HCT116 (cell line): ENCODE measurements at regions not wholly inside any gene's neighbourhood (a gene's known extent, or its start where the extent isn't known, plus 50 kb on each side); places are given as distances from the start of the nearest gene placed in this dataset.

Experiments
- ATAC-seq: fragments of 200-7000 bp; cut with Tn5 transposase; 2 replicates; pipeline ENCODE4 v1.9.1; 2020; ENCODE audit warnings: mild to moderate bottlenecking, moderate library complexity
- BruUV-seq: library from RNA; stranded (reverse); fragments of 400-500 nt; replicated peaks from 2 replicates; lab custom pipeline; 2021; lab: Mats Ljungman, UMichigan
- CTCF ChIA-PET: fragments of 300-600 bp; sonication (Branson Sonifier 250); formaldehyde crosslinking; loops from one replicate; lab custom pipeline; 2021; ENCODE audit warnings: antibody characterized with exemption; lab: Charles Lee
- POLR2A ChIA-PET: fragments of 300-600, 350-600 bp; sonication (Branson Sonifier 250); formaldehyde crosslinking; loops from one replicate; lab custom pipeline; 2021; ENCODE audit warnings: antibody characterized with exemption; lab: Charles Lee
- RAD21 ChIA-PET, 2 experiments: fragments of 300-600 bp; sonication (Branson Sonifier 250); formaldehyde crosslinking; loops; one replicate each; lab custom pipeline; 2023; ENCODE audit warnings: low total read pairs in 2 of 2; ENCODE audit not compliant: uncharacterized antibody in 2 of 2, unreplicated experiment in 2 of 2, low non-redundant PET in 1 of 2; lab: Charles Lee
- DNase-seq: peaks from one replicate; pipeline ENCODE4 v3.0.0-alpha.2; 2010; ENCODE audit warnings: low read depth, low spot score
- H2AFZ ChIP-seq: fragments of 200-600 bp; shearing (Covaris generic), sonication (generic); 2 replicates; pipeline ENCODE4 v1.6.1; 2017; ENCODE audit warnings: low read depth, mixed run types, mixed read lengths, antibody characterized with exemption, low read length; ENCODE audit not compliant: poor library complexity, severe bottlenecking
- H3K27ac ChIP-seq: 2 replicates; pipeline ENCODE4 v1.5.1; 2012; ENCODE audit warnings: low read depth, low read length
- H3K27me3 ChIP-seq: fragments of 200-600 bp; sonication (generic); 2 replicates; pipeline ENCODE4 v1.6.1; 2016; ENCODE audit warnings: mixed run types, low read length, mixed read lengths; ENCODE audit not compliant: insufficient read depth
- H3K36me3 ChIP-seq, 2 experiments: fragments of 200-500 bp in 1 of 2; fragments of 200-600 bp in 1 of 2; sonication (Bioruptor generic) in 1 of 2; sonication (generic) in 1 of 2; 2 replicates each; pipeline versions ENCODE4 v1.5.1 to v1.6.1; 2014 to 2016; ENCODE audit warnings: low read length in 2 of 2, inconsistent platforms in 1 of 2, mixed read lengths in 1 of 2, mixed run types in 1 of 2; ENCODE audit not compliant: insufficient read depth in 2 of 2, control insufficient read depth in 1 of 2
- H3K4me1 ChIP-seq, 2 experiments: fragments of 200-600 bp in 1 of 2; sonication (generic) in 1 of 2; 2 replicates each; pipeline versions ENCODE4 v1.5.1 to v1.6.1; 2012 to 2017; ENCODE audit warnings: low read length in 2 of 2, inconsistent platforms in 1 of 2, mild to moderate bottlenecking in 1 of 2, mixed read lengths in 1 of 2, mixed run types in 1 of 2, moderate library complexity in 1 of 2; ENCODE audit not compliant: insufficient read depth in 2 of 2, control insufficient read depth in 1 of 2
- H3K4me2 ChIP-seq: fragments of 200-600 bp; sonication (generic); 2 replicates; pipeline ENCODE4 v1.6.1; 2017; ENCODE audit warnings: mixed run types, low read length, mixed read lengths
- H3K4me3 ChIP-seq, 2 experiments: fragments of 200-600 bp in 1 of 2; sonication (generic) in 1 of 2; replicated peaks in 1 of 2; 2 replicates each; pipeline ENCODE4 v1.5.1; 2011 to 2016; ENCODE audit warnings: low read length in 2 of 2, control low read depth in 1 of 2, low read depth in 1 of 2, mild to moderate bottlenecking in 1 of 2, mixed read lengths in 1 of 2, mixed run types in 1 of 2
- H3K79me2 ChIP-seq: fragments of 200-600 bp; sonication (generic); 2 replicates; pipeline ENCODE4 v1.6.1; 2017; ENCODE audit warnings: mild to moderate bottlenecking, mixed run types, low read length, moderate library complexity, mixed read lengths; ENCODE audit not compliant: insufficient read depth
- H3K9ac ChIP-seq: fragments of 200-600 bp; sonication (generic); 2 replicates; pipeline ENCODE4 v1.6.1; 2016; ENCODE audit warnings: low read length, mixed read lengths
- H3K9me2 ChIP-seq: fragments of 200-600 bp; sonication (generic), shearing (Covaris generic); 2 replicates; pipeline ENCODE4 v1.6.1; 2017; ENCODE audit warnings: mixed run types, mild to moderate bottlenecking, moderate library complexity; ENCODE audit not compliant: insufficient read depth
- H3K9me3 ChIP-seq, 2 experiments: fragments of 200-500 bp in 1 of 2; fragments of 200-600 bp in 1 of 2; sonication (Bioruptor generic) in 1 of 2; sonication (generic) in 1 of 2; 2 replicates each; pipeline ENCODE4 v1.6.1; 2014 to 2017; ENCODE audit warnings: low read length in 2 of 2, mixed read lengths in 2 of 2, inconsistent platforms in 1 of 2, low read depth in 1 of 2, mild to moderate bottlenecking in 1 of 2, mixed run types in 1 of 2, moderate library complexity in 1 of 2; ENCODE audit not compliant: control insufficient read depth in 1 of 2, insufficient read depth in 1 of 2
- H4K20me1 ChIP-seq: fragments of 200-600 bp; sonication (generic), shearing (Covaris generic); 2 replicates; pipeline ENCODE4 v1.6.1; 2017; ENCODE audit warnings: mixed run types, mild to moderate bottlenecking, moderate library complexity; ENCODE audit not compliant: insufficient read depth
- CBX3 ChIP-seq: IDR thresholded peaks from 2 replicates; pipeline ENCODE4 v1.6.1; 2012; ENCODE audit warnings: low read depth
- EGR1 ChIP-seq: IDR thresholded peaks from 2 replicates; pipeline ENCODE4 v1.6.1; 2012; ENCODE audit warnings: low read depth
- EZH2 ChIP-seq: fragments of 200-600 bp; sonication (generic); IDR thresholded peaks from 2 replicates; pipeline ENCODE4 v1.6.1; 2017; ENCODE audit warnings: antibody characterized with exemption, mixed run types
- EZH2phosphoT487 ChIP-seq: fragments of 200-600 bp; IDR thresholded peaks from 2 replicates; pipeline ENCODE4 v1.6.1; 2018; ENCODE audit warnings: antibody characterized with exemption, borderline replicate concordance
- FOSL1 ChIP-seq: IDR thresholded peaks from 2 replicates; pipeline ENCODE4 v1.6.1; 2012; ENCODE audit warnings: low read depth
- JUND ChIP-seq: IDR thresholded peaks from 2 replicates; pipeline ENCODE4 v1.6.1; 2012
- POLR2A ChIP-seq: IDR thresholded peaks from 2 replicates; pipeline ENCODE4 v1.7.0; 2011; ENCODE audit warnings: borderline replicate concordance; ENCODE audit not compliant: insufficient read depth, insufficient read length; ENCODE audit errors: extremely low read depth
- POLR2AphosphoS5 ChIP-seq: IDR thresholded peaks from 2 replicates; pipeline ENCODE4 v1.6.1; 2011; ENCODE audit warnings: mild to moderate bottlenecking, low read depth, low read length, moderate library complexity
- RAD21 ChIP-seq: IDR thresholded peaks from 2 replicates; pipeline ENCODE4 v1.6.1; 2012; ENCODE audit warnings: low read depth, mild to moderate bottlenecking
- SIN3A ChIP-seq: IDR thresholded peaks from 2 replicates; pipeline ENCODE4 v1.6.1; 2012; ENCODE audit warnings: low read depth
- SP1 ChIP-seq: IDR thresholded peaks from 2 replicates; pipeline ENCODE4 v1.6.1; 2012; ENCODE audit warnings: low read depth
- SRF ChIP-seq: IDR thresholded peaks from 2 replicates; pipeline ENCODE4 v1.6.1; 2012; ENCODE audit warnings: low read depth
- TCF7L2 ChIP-seq: IDR thresholded peaks from 2 replicates; pipeline ENCODE4 v1.7.0; 2011; ENCODE audit warnings: borderline replicate concordance, inconsistent platforms; ENCODE audit not compliant: insufficient read depth, insufficient read length; ENCODE audit errors: extremely low read depth
- ZBTB33 ChIP-seq: IDR thresholded peaks from 2 replicates; pipeline ENCODE4 v1.6.1; 2011; ENCODE audit warnings: mild to moderate bottlenecking, low read length, moderate library complexity; ENCODE audit not compliant: insufficient replicate concordance; ENCODE audit errors: extremely low read depth
- ZFX ChIP-seq: fragments of 450-650 bp; IDR thresholded peaks from 2 replicates; pipeline ENCODE4 v1.6.1; 2017
- intact Hi-C: fragments of 100-400 bp; cut with micrococcal nuclease; formaldehyde crosslinking; loops from 2 replicates; pipeline ENCODE4 v1.10.0; 2022
- TF ChIP-seq, protein P1 (sequence below): IDR thresholded peaks from 2 replicates; pipeline ENCODE4 v1.6.1; 2012
- TF ChIP-seq, protein P2 (sequence below): IDR thresholded peaks from 2 replicates; pipeline ENCODE4 v1.6.1; 2012; ENCODE audit warnings: low read depth
- TF ChIP-seq, protein P3 (sequence below): IDR thresholded peaks from 2 replicates; pipeline ENCODE4 v1.6.1; 2012

DNA sequence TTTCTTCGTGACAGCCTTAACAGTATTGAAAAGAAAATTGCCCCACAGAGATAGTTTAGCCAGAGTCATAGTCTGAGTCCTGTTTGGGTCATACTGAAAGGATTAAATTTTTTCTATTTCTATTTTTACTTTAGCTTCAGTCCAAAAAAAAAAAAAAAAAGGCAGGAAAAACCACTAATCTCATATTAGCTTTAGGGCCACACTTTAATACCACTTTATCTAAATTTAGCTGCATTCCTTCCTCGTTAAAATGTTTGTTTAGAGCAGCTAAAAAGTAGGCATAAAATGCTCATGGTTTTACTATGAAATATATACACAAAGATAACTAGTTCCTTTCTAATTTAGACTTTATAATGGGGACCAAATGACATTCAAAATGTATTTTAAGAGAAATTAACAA is 216.5 kb upstream of the TMEM196 start:
- Histone ChIP-seq H3K9ac (no peak overlapping the region), H3K4me2 (no peak overlapping the region), H3K4me1 (no peaks in the 10 kb centered on the region), H3K9me2 (no peaks in the 10 kb centered on the region), H3K27me3 (no peaks in the 10 kb centered on the region), H2AFZ (no peak overlapping the region), H3K79me2 (no peaks in the 10 kb centered on the region), H3K27ac (no peak overlapping the region), H3K36me3 (no peaks in the 10 kb centered on the region; a peak in 1 of 4 replicates), H3K4me3 (no peak overlapping the region), H3K9me3 (no peaks in the 10 kb centered on the region), H4K20me1 (no peaks in the 10 kb centered on the region)
- CTCF ChIA-PET: no interaction called here
- POLR2A ChIA-PET: no interaction called here
- RAD21 ChIA-PET: no interaction called here
- DNase-seq: no peak
- TF ChIP-seq JUND (no peak), SIN3A (no peak), SRF (no peak), EGR1 (no peak), TCF7L2 (no peak), RAD21 (no peak), POLR2A (no peak), EZH2 (no peak)
- TF ChIP-seq, protein P1, sequence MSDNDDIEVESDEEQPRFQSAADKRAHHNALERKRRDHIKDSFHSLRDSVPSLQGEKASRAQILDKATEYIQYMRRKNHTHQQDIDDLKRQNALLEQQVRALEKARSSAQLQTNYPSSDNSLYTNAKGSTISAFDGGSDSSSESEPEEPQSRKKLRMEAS: no peak
- intact Hi-C loops: no loop called here
- ATAC-seq: no peak
- no TSS peak for BruUV-seq

GRCh38 chr7:19988860-19989259 is 215.4 kb upstream of the TMEM196 start:
- Histone ChIP-seq H3K9ac (no peak overlapping the region), H3K27ac (no peak overlapping the region), H4K20me1 (no peaks in the 10 kb centered on the region), H3K27me3 (no peaks in the 10 kb centered on the region), H3K4me3 (no peak overlapping the region), H3K4me1 (peaks cover 0 to 7% of the 10 kb centered on the region in 2 experiments; a peak in 1 of 4 replicates), H3K79me2 (no peaks in the 10 kb centered on the region), H3K36me3 (no peaks in the 10 kb centered on the region; a peak in 1 of 4 replicates), H3K9me3 (no peaks in the 10 kb centered on the region), H3K9me2 (no peaks in the 10 kb centered on the region), H3K4me2 (no peak overlapping the region), H2AFZ (no peak overlapping the region)
- POLR2A ChIA-PET: no interaction called here
- ATAC-seq (no peak), DNase-seq (no peak)
- intact Hi-C loops: no loop called here
- RAD21 ChIA-PET: no interaction called here
- BruUV-seq: no TSS peak
- CTCF ChIA-PET: no interaction called here
- TF ChIP-seq, protein P2, sequence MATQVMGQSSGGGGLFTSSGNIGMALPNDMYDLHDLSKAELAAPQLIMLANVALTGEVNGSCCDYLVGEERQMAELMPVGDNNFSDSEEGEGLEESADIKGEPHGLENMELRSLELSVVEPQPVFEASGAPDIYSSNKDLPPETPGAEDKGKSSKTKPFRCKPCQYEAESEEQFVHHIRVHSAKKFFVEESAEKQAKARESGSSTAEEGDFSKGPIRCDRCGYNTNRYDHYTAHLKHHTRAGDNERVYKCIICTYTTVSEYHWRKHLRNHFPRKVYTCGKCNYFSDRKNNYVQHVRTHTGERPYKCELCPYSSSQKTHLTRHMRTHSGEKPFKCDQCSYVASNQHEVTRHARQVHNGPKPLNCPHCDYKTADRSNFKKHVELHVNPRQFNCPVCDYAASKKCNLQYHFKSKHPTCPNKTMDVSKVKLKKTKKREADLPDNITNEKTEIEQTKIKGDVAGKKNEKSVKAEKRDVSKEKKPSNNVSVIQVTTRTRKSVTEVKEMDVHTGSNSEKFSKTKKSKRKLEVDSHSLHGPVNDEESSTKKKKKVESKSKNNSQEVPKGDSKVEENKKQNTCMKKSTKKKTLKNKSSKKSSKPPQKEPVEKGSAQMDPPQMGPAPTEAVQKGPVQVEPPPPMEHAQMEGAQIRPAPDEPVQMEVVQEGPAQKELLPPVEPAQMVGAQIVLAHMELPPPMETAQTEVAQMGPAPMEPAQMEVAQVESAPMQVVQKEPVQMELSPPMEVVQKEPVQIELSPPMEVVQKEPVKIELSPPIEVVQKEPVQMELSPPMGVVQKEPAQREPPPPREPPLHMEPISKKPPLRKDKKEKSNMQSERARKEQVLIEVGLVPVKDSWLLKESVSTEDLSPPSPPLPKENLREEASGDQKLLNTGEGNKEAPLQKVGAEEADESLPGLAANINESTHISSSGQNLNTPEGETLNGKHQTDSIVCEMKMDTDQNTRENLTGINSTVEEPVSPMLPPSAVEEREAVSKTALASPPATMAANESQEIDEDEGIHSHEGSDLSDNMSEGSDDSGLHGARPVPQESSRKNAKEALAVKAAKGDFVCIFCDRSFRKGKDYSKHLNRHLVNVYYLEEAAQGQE: no peak
- TF ChIP-seq ZBTB33 (no peak), RAD21 (no peak), TCF7L2 (no peak), FOSL1 (no peak), JUND (no peak), ZFX (no peak), POLR2AphosphoS5 (no peak), POLR2A (no peak), CBX3 (no peak), EZH2phosphoT487 (no peak), SP1 (no peak)
- TF ChIP-seq, protein P3, sequence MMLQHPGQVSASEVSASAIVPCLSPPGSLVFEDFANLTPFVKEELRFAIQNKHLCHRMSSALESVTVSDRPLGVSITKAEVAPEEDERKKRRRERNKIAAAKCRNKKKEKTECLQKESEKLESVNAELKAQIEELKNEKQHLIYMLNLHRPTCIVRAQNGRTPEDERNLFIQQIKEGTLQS: no peak
